Mesendoderm (in vitro differentiated cells): ENCODE measurements at regions not wholly inside any gene's neighbourhood (a gene's known extent, or its start where the extent isn't known, plus 50 kb on each side); places are given as distances from the start of the nearest gene placed in this dataset.

ENCODE experiments used
- DNase-seq: peaks from one replicate; pipeline ENCODE4 v3.0.0; 2013
- H2AK5ac ChIP-seq: 2 replicates; pipeline ENCODE4 v1.6.1; 2013; ENCODE audit warnings: low read length, inconsistent platforms
- H2BK120ac ChIP-seq: 2 replicates; pipeline ENCODE4 v1.6.1; 2013; ENCODE audit warnings: low read depth, mild to moderate bottlenecking, low read length, moderate library complexity, mixed read lengths
- H2BK15ac ChIP-seq: replicated peaks from 2 replicates; pipeline ENCODE4 v1.6.1; 2013; ENCODE audit warnings: low read depth, mild to moderate bottlenecking, moderate library complexity
- H2BK5ac ChIP-seq: 2 replicates; pipeline ENCODE4 v1.6.1; 2013; ENCODE audit warnings: low read length, inconsistent platforms
- H3K18ac ChIP-seq: 2 replicates; pipeline ENCODE4 v1.6.1; 2013; ENCODE audit warnings: mild to moderate bottlenecking, low read length, mixed read lengths
- H3K23ac ChIP-seq: one replicate; pipeline ENCODE4 v1.6.1; 2013; ENCODE audit warnings: low read length
- H3K27ac ChIP-seq: 2 replicates; pipeline ENCODE4 v1.5.1; 2013; ENCODE audit warnings: low read depth, mild to moderate bottlenecking, inconsistent platforms, low read length, moderate library complexity
- H3K27me3 ChIP-seq: 2 replicates; pipeline ENCODE4 v1.6.1; 2013; ENCODE audit warnings: low read length, control low read depth, mild to moderate bottlenecking, inconsistent platforms; ENCODE audit not compliant: insufficient read depth, poor library complexity
- H3K36me3 ChIP-seq: 2 replicates; pipeline ENCODE4 v1.6.1; 2013; ENCODE audit warnings: low read length, inconsistent platforms; ENCODE audit not compliant: control insufficient read depth, insufficient read depth
- H3K4ac ChIP-seq: one replicate; pipeline ENCODE4 v1.6.1; 2013; ENCODE audit warnings: low read depth, mild to moderate bottlenecking, low read length, moderate library complexity
- H3K4me1 ChIP-seq: 2 replicates; pipeline ENCODE4 v1.6.1; 2013; ENCODE audit warnings: low read depth, low read length, inconsistent platforms; ENCODE audit not compliant: control insufficient read depth
- H3K4me2 ChIP-seq: 2 replicates; pipeline ENCODE4 v1.6.1; 2013; ENCODE audit warnings: low read length
- H3K4me3 ChIP-seq: 2 replicates; pipeline ENCODE4 v1.5.1; 2013; ENCODE audit warnings: mild to moderate bottlenecking, low read length
- H3K56ac ChIP-seq: one replicate; pipeline ENCODE4 v1.6.1; 2013; ENCODE audit warnings: low read length
- H3K79me1 ChIP-seq: 2 replicates; pipeline ENCODE4 v1.6.1; 2013; ENCODE audit warnings: low read length, inconsistent platforms
- H3K79me2 ChIP-seq: 2 replicates; pipeline ENCODE4 v1.6.1; 2013; ENCODE audit warnings: mild to moderate bottlenecking, low read length; ENCODE audit not compliant: control insufficient read depth, insufficient read depth
- H3K9ac ChIP-seq: 2 replicates; pipeline ENCODE4 v1.6.1; 2013; ENCODE audit warnings: low read length, inconsistent platforms
- H4K5ac ChIP-seq: one replicate; pipeline ENCODE4 v1.6.1; 2013; ENCODE audit warnings: low read length
- H4K8ac ChIP-seq: one replicate; pipeline ENCODE4 v1.6.1; 2013; ENCODE audit warnings: low read depth, mild to moderate bottlenecking, control low read depth, low read length, moderate library complexity
- WGBS: extraction: QIAGEN DNeasy Blood & Tissue Kit; methylation state at CpG from one replicate; pipeline ENCODE4 v1.1.7; 2013; ENCODE audit warnings: low lambda C conversion rate, missing lambda C conversion rate; ENCODE audit not compliant: insufficient coverage; ENCODE audit errors: extremely low coverage; 5-methylcytosine and 5-hydroxymethylcytosine counted together

- no peaks in the 10 kb centered on the region for H3K36me3 ChIP-seq
- no peak overlapping the region for H3K18ac ChIP-seq
- no peak overlapping the region for H2BK5ac ChIP-seq
- no peak overlapping the region for H4K8ac ChIP-seq
- no peaks in the 10 kb centered on the region for H3K79me1 ChIP-seq
- H3K4me1 ChIP-seq: peaks cover 9% of the 10 kb centered on the region
- no peaks in the 10 kb centered on the region for H3K79me2 ChIP-seq
- H3K4me3 ChIP-seq: no peak overlapping the region
- H3K23ac ChIP-seq: no peak overlapping the region
- H2BK120ac ChIP-seq: no peak overlapping the region
- H3K27ac ChIP-seq: no peak overlapping the region
- no peak overlapping the region for H3K9ac ChIP-seq
- H2AK5ac ChIP-seq: no peak overlapping the region
- H2BK15ac ChIP-seq: no peak overlapping the region
- H4K5ac ChIP-seq: no peak overlapping the region
- no peak overlapping the region for H3K4ac ChIP-seq
- no peak overlapping the region for H3K56ac ChIP-seq
- H3K4me2 ChIP-seq: no peak overlapping the region
- H3K27me3 ChIP-seq: no peaks in the 10 kb centered on the region
- DNase-seq: no peak
- no CpG with 5 or more reads among the region's 4 CpGs for WGBS
Observed at GRCh38 chr6:33865478-33866077, 61.8 kb upstream of the MLN start.

- no peak overlapping the region for H3K4me2 ChIP-seq
- H3K4me3 ChIP-seq: no peak overlapping the region
- no peak overlapping the region for H3K4ac ChIP-seq
- no peak overlapping the region for H3K27ac ChIP-seq
- H3K56ac ChIP-seq: no peak overlapping the region
- H3K9ac ChIP-seq: no peak overlapping the region
- H3K79me1 ChIP-seq: no peaks in the 10 kb centered on the region
- no peak overlapping the region for H2BK5ac ChIP-seq
- H3K23ac ChIP-seq: no peak overlapping the region
- H2BK15ac ChIP-seq: no peak overlapping the region
- no peak overlapping the region for H2BK120ac ChIP-seq
- no peak overlapping the region for H2AK5ac ChIP-seq
- no peak for DNase-seq
- no peak overlapping the region for H4K5ac ChIP-seq
- no peaks in the 10 kb centered on the region for H3K27me3 ChIP-seq
- no peaks in the 10 kb centered on the region for H3K36me3 ChIP-seq
- H3K4me1 ChIP-seq: peaks cover 11% of the 10 kb centered on the region
- 100% methylated on average over 2 of the region's 6 CpGs for WGBS
- H4K8ac ChIP-seq: no peak overlapping the region
- no peaks in the 10 kb centered on the region for H3K79me2 ChIP-seq
- H3K18ac ChIP-seq: no peak overlapping the region
Observed at GRCh38 chr6:33863723-33864440, 60.1 kb upstream of the MLN start.

GRCh38 chr6:33863084-33863483 is 59.3 kb upstream of the MLN start:
- H2BK120ac ChIP-seq: no peak overlapping the region
- H3K27me3 ChIP-seq: no peaks in the 10 kb centered on the region
- H3K4me1 ChIP-seq: peaks cover 11% of the 10 kb centered on the region
- H3K27ac ChIP-seq: no peak overlapping the region
- no peak overlapping the region for H3K18ac ChIP-seq
- H3K9ac ChIP-seq: no peak overlapping the region
- no peak for DNase-seq
- H3K79me1 ChIP-seq: no peaks in the 10 kb centered on the region
- no peak overlapping the region for H3K56ac ChIP-seq
- H3K79me2 ChIP-seq: no peaks in the 10 kb centered on the region
- H3K4me2 ChIP-seq: no peak overlapping the region
- no CpG with 5 or more reads among the region's 6 CpGs for WGBS
- no peak overlapping the region for H3K4ac ChIP-seq
- H4K5ac ChIP-seq: no peak overlapping the region
- no peak overlapping the region for H3K4me3 ChIP-seq
- no peak overlapping the region for H4K8ac ChIP-seq
- no peak overlapping the region for H2BK5ac ChIP-seq
- H3K36me3 ChIP-seq: no peaks in the 10 kb centered on the region
- H2AK5ac ChIP-seq: no peak overlapping the region
- no peak overlapping the region for H3K23ac ChIP-seq
- no peak overlapping the region for H2BK15ac ChIP-seq

- Histone ChIP-seq H2AK5ac (no peak overlapping the region), H3K79me2 (no peaks in the 10 kb centered on the region), H3K27me3 (no peaks in the 10 kb centered on the region), H3K4ac (no peak overlapping the region), H2BK15ac (no peak overlapping the region), H3K79me1 (no peaks in the 10 kb centered on the region), H2BK120ac (no peak overlapping the region), H4K8ac (no peak overlapping the region), H3K56ac (no peak overlapping the region), H3K4me2 (no peak overlapping the region), H4K5ac (no peak overlapping the region), H2BK5ac (no peak overlapping the region), H3K4me1 (peaks cover 11% of the 10 kb centered on the region), H3K23ac (no peak overlapping the region), H3K36me3 (no peaks in the 10 kb centered on the region), H3K27ac (no peak overlapping the region), H3K4me3 (no peak overlapping the region), H3K18ac (no peak overlapping the region), H3K9ac (no peak overlapping the region)
- DNase-seq: peak; percentile 32
- whole genome bisulfite sequencing: no CpG with 5 or more reads among the region's 4 CpGs
Observed at GRCh38 chr6:33862536-33862935, 58.7 kb upstream of the MLN start.

GRCh38 chr6:33861722-33862121 is 57.9 kb upstream of the MLN start:
- Histone ChIP-seq H2BK120ac (no peak overlapping the region), H3K36me3 (no peaks in the 10 kb centered on the region), H3K18ac (no peak overlapping the region), H3K27me3 (no peaks in the 10 kb centered on the region), H3K9ac (no peak overlapping the region), H3K79me2 (no peaks in the 10 kb centered on the region), H3K23ac (no peak overlapping the region), H3K4me1 (peaks cover 11% of the 10 kb centered on the region), H3K79me1 (no peaks in the 10 kb centered on the region), H3K4me3 (no peak overlapping the region), H4K5ac (no peak overlapping the region), H3K4ac (no peak overlapping the region), H3K56ac (no peak overlapping the region), H2BK15ac (no peak overlapping the region), H3K4me2 (no peak overlapping the region), H2BK5ac (no peak overlapping the region), H2AK5ac (no peak overlapping the region), H4K8ac (no peak overlapping the region), H3K27ac (no peak overlapping the region)
- DNase-seq: no peak
- WGBS: no CpG with 5 or more reads among the region's 2 CpGs
